OCI-LY3 (cell line): ENCODE measurements at regions not wholly inside any gene's neighbourhood (a gene's known extent, or its start where the extent isn't known, plus 50 kb on each side); places are given as distances from the start of the nearest gene placed in this dataset.

Experiments
- EZH2phosphoT487 ChIP-seq: fragments of 200-600 bp; shearing (Covaris generic); IDR thresholded peaks from 2 replicates; pipeline ENCODE4 v1.6.1; 2018; ENCODE audit warnings: antibody characterized with exemption, mixed run types, low read depth
- TF ChIP-seq, protein P1 (sequence below): fragments of 200-600, 300-600 bp; sonication (generic); IDR thresholded peaks from 2 replicates; pipeline ENCODE4 v1.5.1; 2014; ENCODE audit warnings: antibody characterized with exemption, low read length, low read depth

DNA sequence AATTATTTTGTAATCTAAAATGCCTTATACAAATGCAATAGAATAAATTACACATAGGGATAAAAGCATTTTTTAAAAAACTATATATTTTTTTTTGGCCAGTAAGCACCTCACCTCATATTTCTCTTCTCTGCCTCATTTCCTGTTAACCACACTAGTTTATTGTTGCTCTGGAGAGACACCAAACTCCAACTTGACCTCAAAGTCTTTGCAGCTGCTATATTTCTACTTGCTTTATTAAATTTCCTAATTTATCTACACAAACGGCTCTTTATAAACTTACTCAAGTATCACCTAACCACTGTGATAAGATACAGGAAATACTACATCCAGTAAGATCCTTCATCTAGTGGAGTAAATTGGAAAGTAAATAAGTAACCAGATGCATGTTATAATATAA, 622.3 kb downstream of the C12orf50 start:
- TF ChIP-seq, protein P1, sequence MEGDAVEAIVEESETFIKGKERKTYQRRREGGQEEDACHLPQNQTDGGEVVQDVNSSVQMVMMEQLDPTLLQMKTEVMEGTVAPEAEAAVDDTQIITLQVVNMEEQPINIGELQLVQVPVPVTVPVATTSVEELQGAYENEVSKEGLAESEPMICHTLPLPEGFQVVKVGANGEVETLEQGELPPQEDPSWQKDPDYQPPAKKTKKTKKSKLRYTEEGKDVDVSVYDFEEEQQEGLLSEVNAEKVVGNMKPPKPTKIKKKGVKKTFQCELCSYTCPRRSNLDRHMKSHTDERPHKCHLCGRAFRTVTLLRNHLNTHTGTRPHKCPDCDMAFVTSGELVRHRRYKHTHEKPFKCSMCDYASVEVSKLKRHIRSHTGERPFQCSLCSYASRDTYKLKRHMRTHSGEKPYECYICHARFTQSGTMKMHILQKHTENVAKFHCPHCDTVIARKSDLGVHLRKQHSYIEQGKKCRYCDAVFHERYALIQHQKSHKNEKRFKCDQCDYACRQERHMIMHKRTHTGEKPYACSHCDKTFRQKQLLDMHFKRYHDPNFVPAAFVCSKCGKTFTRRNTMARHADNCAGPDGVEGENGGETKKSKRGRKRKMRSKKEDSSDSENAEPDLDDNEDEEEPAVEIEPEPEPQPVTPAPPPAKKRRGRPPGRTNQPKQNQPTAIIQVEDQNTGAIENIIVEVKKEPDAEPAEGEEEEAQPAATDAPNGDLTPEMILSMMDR = no peak
- no peak for TF ChIP-seq EZH2phosphoT487
